Natural killer cell (primary cell): ENCODE measurements at regions not wholly inside any gene's neighbourhood (a gene's known extent, or its start where the extent isn't known, plus 50 kb on each side); places are given as distances from the start of the nearest gene placed in this dataset.

Experiments used
- ATAC-seq, 3 donors: fragments of 150-1000 bp in 2 of 3; fragments of 200-7000 bp in 1 of 3; cut with Tn5 transposase; 1 replicate in 1 of 3; 2 replicates in 2 of 3; pipeline ENCODE4 v1.10.0; 2021; ENCODE audit warnings: mild to moderate bottlenecking in 2 of 3, moderate library complexity in 2 of 3
- DNase-seq, 2 donors: peaks; one replicate each; pipeline versions ENCODE4 v3.0.0 to v3.0.0-alpha.2; 2013 to 2021; ENCODE audit warnings: mixed read lengths in 1 of 2
- H3K27ac ChIP-seq: one replicate; pipeline ENCODE4 v1.5.1; 2013; ENCODE audit warnings: mild to moderate bottlenecking, low read length
- H3K27me3 ChIP-seq: one replicate; pipeline ENCODE4 v1.6.1; 2013; ENCODE audit warnings: low read length; ENCODE audit not compliant: control insufficient read depth, insufficient read depth
- H3K36me3 ChIP-seq: one replicate; pipeline ENCODE4 v1.6.1; 2013; ENCODE audit warnings: low read length; ENCODE audit not compliant: control insufficient read depth, insufficient read depth
- H3K4me1 ChIP-seq: one replicate; pipeline ENCODE4 v1.6.1; 2013; ENCODE audit warnings: low read length; ENCODE audit not compliant: control insufficient read depth, insufficient read depth
- H3K4me3 ChIP-seq: one replicate; pipeline ENCODE4 v1.5.1; 2013; ENCODE audit warnings: low read length
- H3K9me3 ChIP-seq: one replicate; pipeline ENCODE4 v1.6.1; 2013; ENCODE audit warnings: low read length; ENCODE audit not compliant: control insufficient read depth, insufficient read depth
- H3K27ac Mint-ChIP-seq, 2 donors: one replicate each; pipeline ENCODE4 v1.8.0; 2022; ENCODE audit warnings: mild to moderate bottlenecking in 2 of 2, mixed read lengths in 2 of 2, moderate library complexity in 1 of 2
- H3K27me3 Mint-ChIP-seq, 2 donors: one replicate each; pipeline ENCODE4 v1.8.0; 2022; ENCODE audit warnings: low read depth in 2 of 2, mixed read lengths in 2 of 2
- H3K36me3 Mint-ChIP-seq: one replicate; pipeline ENCODE4 v1.8.0; 2022; ENCODE audit warnings: mixed read lengths
- H3K4me1 Mint-ChIP-seq, 2 donors: one replicate each; pipeline ENCODE4 v1.8.0; 2022; ENCODE audit warnings: mixed read lengths in 2 of 2
- H3K4me3 Mint-ChIP-seq: one replicate; pipeline ENCODE4 v1.8.0; 2022; ENCODE audit warnings: mild to moderate bottlenecking, moderate library complexity, mixed read lengths
- H3K9me3 Mint-ChIP-seq, 2 donors: one replicate each; pipeline ENCODE4 v1.8.0; 2022; ENCODE audit warnings: mixed read lengths in 2 of 2
- WGBS: methylation state at CpG from one replicate; pipeline ENCODE4 v1.1.7; 2013; ENCODE audit warnings: missing lambda C conversion rate; ENCODE audit not compliant: insufficient coverage; 5-methylcytosine and 5-hydroxymethylcytosine counted together
- intact Hi-C: fragments of 100-400 bp; cut with micrococcal nuclease; formaldehyde crosslinking; loops from one replicate; pipeline ENCODE4 v1.14.2; 2022
- TF ChIP-seq, protein P1 (sequence below): fragments of 200-600 bp; IDR thresholded peaks from one replicate; pipeline ENCODE4 v1.8.0; 2022; ENCODE audit warnings: antibody characterized with exemption

DNA sequence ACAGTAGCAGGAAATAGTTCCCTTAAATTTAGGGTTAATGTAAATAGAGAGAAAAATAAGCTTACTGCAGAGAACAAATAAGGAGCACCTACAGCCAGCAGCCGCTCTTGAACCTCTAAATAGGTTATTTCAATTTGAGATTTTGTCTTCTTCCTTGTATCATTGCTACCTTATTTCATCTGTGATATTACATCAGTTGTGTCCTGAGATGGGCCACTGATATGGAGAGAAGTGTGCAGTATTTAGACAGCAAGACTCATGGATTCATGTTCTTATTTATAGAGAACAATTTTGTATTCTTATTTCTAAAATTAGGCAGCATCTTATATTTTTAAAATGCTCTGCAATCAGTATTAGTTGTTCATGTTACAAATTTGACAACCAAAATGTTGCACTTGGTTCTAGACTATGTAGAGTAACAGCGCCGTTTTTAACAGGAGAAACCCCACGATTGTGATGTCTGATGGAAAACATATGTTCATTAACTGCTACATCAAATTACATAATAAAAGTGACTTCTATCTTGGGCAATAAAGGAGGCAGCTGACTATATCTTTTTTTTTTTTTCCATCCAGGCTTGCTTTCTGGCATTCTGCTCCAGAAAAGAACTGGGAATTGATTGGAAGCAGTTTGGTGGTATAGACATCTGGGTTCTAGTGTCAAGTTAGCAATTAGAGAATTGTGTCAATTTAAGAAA is 117.9 kb downstream of the CAND1 start:
- Mint-ChIP-seq H3K9me3 (no peaks in the 10 kb centered on the region), H3K36me3 (no peaks in the 10 kb centered on the region), H3K27ac (no peak overlapping the region), H3K4me3 (no peak overlapping the region), H3K4me1 (peaks cover 0 to 4% of the 10 kb centered on the region in 2 donors), H3K27me3 (no peaks in the 10 kb centered on the region)
- no peak for DNase-seq
- ATAC-seq, result no peak
- no peaks in the 10 kb centered on the region for H3K9me3 ChIP-seq
- H3K4me3 ChIP-seq, result no peak overlapping the region
- intact Hi-C loops, result no loop called here
- 100% methylated on average over 3 of the region's 4 CpGs for WGBS
- TF ChIP-seq, protein P1, sequence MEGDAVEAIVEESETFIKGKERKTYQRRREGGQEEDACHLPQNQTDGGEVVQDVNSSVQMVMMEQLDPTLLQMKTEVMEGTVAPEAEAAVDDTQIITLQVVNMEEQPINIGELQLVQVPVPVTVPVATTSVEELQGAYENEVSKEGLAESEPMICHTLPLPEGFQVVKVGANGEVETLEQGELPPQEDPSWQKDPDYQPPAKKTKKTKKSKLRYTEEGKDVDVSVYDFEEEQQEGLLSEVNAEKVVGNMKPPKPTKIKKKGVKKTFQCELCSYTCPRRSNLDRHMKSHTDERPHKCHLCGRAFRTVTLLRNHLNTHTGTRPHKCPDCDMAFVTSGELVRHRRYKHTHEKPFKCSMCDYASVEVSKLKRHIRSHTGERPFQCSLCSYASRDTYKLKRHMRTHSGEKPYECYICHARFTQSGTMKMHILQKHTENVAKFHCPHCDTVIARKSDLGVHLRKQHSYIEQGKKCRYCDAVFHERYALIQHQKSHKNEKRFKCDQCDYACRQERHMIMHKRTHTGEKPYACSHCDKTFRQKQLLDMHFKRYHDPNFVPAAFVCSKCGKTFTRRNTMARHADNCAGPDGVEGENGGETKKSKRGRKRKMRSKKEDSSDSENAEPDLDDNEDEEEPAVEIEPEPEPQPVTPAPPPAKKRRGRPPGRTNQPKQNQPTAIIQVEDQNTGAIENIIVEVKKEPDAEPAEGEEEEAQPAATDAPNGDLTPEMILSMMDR, result no peak
- H3K36me3 ChIP-seq, result no peaks in the 10 kb centered on the region
- H3K27me3 ChIP-seq, result no peaks in the 10 kb centered on the region
- H3K27ac ChIP-seq, result no peak overlapping the region
- H3K4me1 ChIP-seq, result no peaks in the 10 kb centered on the region

DNA sequence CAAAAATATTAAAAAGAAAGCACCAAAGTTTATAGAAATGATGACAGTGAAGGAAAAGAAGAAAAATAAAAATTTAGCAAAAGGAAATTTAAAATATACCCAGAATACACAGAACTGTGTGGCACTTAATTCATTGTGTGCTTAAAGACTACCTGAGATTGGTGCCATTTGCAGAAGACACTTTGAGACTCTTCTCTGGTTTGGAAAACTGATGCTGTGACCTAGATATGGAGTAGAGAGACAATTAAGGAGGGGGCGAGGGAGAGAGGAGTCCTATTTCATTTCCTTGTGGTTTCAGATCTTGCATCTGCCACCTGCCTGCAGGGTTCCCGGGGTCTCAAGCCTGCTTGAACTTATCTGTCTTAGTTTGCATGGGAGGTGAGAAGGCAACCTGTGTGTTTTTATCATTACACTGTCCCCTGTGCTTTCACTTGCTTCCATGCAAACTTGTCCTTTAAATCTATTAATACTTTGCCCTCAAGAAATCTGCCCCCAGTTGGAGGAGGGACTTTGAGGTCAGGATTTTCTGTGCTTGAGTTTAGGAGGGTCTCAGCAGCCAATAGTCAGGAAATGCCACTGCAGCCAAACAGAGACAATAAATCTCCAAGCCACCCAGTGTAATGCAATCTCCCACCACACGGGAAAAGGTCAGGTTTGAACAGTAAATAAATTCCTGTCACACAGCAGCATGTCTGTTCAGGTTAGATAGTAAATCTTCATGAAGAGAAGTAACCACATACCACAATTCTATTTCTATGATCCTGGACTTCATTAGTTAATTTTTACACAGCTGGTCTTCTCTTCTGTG is 119.4 kb downstream of the CAND1 start:
- intact Hi-C loops, result no loop called here
- H3K4me3 ChIP-seq, result no peak overlapping the region
- ATAC-seq (no peak), DNase-seq (no peak)
- no peak overlapping the region for H3K27ac ChIP-seq
- 25% methylated on average over 3 of the region's 3 CpGs for WGBS
- Mint-ChIP-seq H3K4me1 (peaks cover 0 to 4% of the 10 kb centered on the region in 2 donors), H3K36me3 (no peaks in the 10 kb centered on the region), H3K9me3 (no peaks in the 10 kb centered on the region), H3K4me3 (no peak overlapping the region), H3K27me3 (no peaks in the 10 kb centered on the region), H3K27ac (no peak overlapping the region)
- no peaks in the 10 kb centered on the region for H3K4me1 ChIP-seq
- H3K9me3 ChIP-seq, result no peaks in the 10 kb centered on the region
- H3K27me3 ChIP-seq, result no peaks in the 10 kb centered on the region
- no peaks in the 10 kb centered on the region for H3K36me3 ChIP-seq
- TF ChIP-seq, protein P1, result no peak

DNA sequence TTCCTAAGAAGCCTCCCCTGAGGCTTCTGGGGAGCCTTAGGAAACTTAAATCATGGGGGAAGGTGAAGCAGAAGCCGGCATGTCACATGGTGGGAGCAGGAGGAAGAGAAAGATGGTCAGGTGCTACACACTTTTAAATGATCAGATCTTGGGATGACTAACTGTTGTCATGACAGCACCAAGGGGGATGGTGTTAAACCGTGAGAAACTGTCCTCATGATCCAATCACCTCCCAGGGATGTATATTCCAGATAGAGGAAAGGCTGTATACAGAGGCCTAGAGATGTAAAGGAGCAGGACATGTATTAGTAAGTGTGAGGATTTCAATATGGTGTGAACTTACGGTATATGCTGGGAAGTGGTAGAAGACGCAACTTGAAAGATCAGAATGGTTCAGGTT is 121.1 kb downstream of the CAND1 start:
- H3K27ac ChIP-seq, result no peak overlapping the region
- H3K36me3 ChIP-seq, result no peaks in the 10 kb centered on the region
- ATAC-seq (no peak), DNase-seq (no peak)
- H3K36me3 Mint-ChIP-seq, result no peaks in the 10 kb centered on the region
- no peaks in the 10 kb centered on the region for H3K9me3 Mint-ChIP-seq
- WGBS, result 80% methylated on average over 3 of the region's 4 CpGs
- no peak overlapping the region for H3K4me3 Mint-ChIP-seq
- no peak overlapping the region for H3K27ac Mint-ChIP-seq
- H3K4me3 ChIP-seq, result no peak overlapping the region
- intact Hi-C loops, result no loop called here
- peaks cover 0 to 3% of the 10 kb centered on the region in 2 donors for H3K27me3 Mint-ChIP-seq
- no peaks in the 10 kb centered on the region for H3K4me1 ChIP-seq
- H3K4me1 Mint-ChIP-seq, result peaks cover 0 to 4% of the 10 kb centered on the region in 2 donors
- no peaks in the 10 kb centered on the region for H3K27me3 ChIP-seq
- no peaks in the 10 kb centered on the region for H3K9me3 ChIP-seq
- TF ChIP-seq, protein P1, result no peak
